B cell (primary cell): ENCODE measurements at regions not wholly inside any gene's neighbourhood (a gene's known extent, or its start where the extent isn't known, plus 50 kb on each side); places are given as distances from the start of the nearest gene placed in this dataset.

Source experiments
- ATAC-seq: fragments of 200-7000 bp; cut with Tn5 transposase; one replicate; pipeline ENCODE4 v1.10.0; 2021; ENCODE audit warnings: low read depth, mild to moderate bottlenecking, moderate number of reproducible peaks, moderate library complexity
- CTCF ChIA-PET: fragments of 350-600 bp; sonication (Branson Sonifier 250); formaldehyde crosslinking; loops from one replicate; lab custom pipeline; 2021; ENCODE audit warnings: antibody characterized with exemption, inconsistent platforms; lab: Charles Lee
- POLR2A ChIA-PET: fragments of 350-600 bp; sonication (Branson Sonifier 250); formaldehyde crosslinking; loops from one replicate; lab custom pipeline; 2021; ENCODE audit warnings: antibody characterized with exemption; lab: Charles Lee
- DNase-seq: peaks from one replicate; pipeline ENCODE4 v3.0.0; 2013
- H2AFZ ChIP-seq: 2 replicates; pipeline ENCODE4 v1.6.1; 2012; ENCODE audit warnings: mild to moderate bottlenecking, low read depth, low read length; ENCODE audit not compliant: insufficient read depth, poor library complexity, severe bottlenecking
- H3K27ac ChIP-seq, 2 donors: 1 replicate in 1 of 2; 2 replicates in 1 of 2; pipeline ENCODE4 v1.5.1; 2012 to 2013; ENCODE audit warnings: low read length in 2 of 2, mild to moderate bottlenecking in 2 of 2, moderate library complexity in 1 of 2
- H3K27me3 ChIP-seq, 4 experiments: fragments of 200-600 bp in 1 of 4; sonication (generic) in 1 of 4; replicated peaks in 1 of 4; 1 replicate in 2 of 4; 2 replicates in 2 of 4; pipeline versions ENCODE4 v1.6.1 to v1.7.0; 2013 to 2016; ENCODE audit warnings: low read length in 3 of 4, mild to moderate bottlenecking in 2 of 4, mixed read lengths in 1 of 4, moderate library complexity in 1 of 4; ENCODE audit not compliant: insufficient read depth in 4 of 4, control insufficient read depth in 3 of 4; ENCODE audit errors: control extremely low read depth in 1 of 4
- H3K36me3 ChIP-seq, 2 experiments: replicated peaks in 1 of 2; 1 replicate in 1 of 2; 2 replicates in 1 of 2; pipeline versions ENCODE4 v1.6.1 to v1.7.1; 2013; ENCODE audit warnings: low read length in 1 of 2; ENCODE audit not compliant: insufficient read depth in 2 of 2, control insufficient read depth in 1 of 2; ENCODE audit errors: control extremely low read depth in 1 of 2, extremely low read depth in 1 of 2
- H3K4me1 ChIP-seq, 2 donors: fragments of 200-600 bp in 1 of 2; sonication (generic) in 1 of 2; 1 replicate in 1 of 2; 2 replicates in 1 of 2; pipeline versions ENCODE4 v1.5.1 to v1.6.1; 2013 to 2017; ENCODE audit warnings: low read length in 2 of 2; ENCODE audit not compliant: control insufficient read depth in 2 of 2, insufficient read depth in 2 of 2
- H3K4me2 ChIP-seq: replicated peaks from 2 replicates; pipeline ENCODE3; 2012; ENCODE audit warnings: mild to moderate bottlenecking, low read depth, low read length; ENCODE audit not compliant: poor library complexity, severe bottlenecking
- H3K4me3 ChIP-seq, 5 experiments: fragments of 200-600 bp in 1 of 5; sonication (generic) in 1 of 5; 1 replicate in 3 of 5; 2 replicates in 2 of 5; pipeline versions ENCODE4 v1.5.1 to v1.7.0; 2011 to 2016; ENCODE audit warnings: low read length in 4 of 5, mild to moderate bottlenecking in 4 of 5, low read depth in 2 of 5, control low read depth in 1 of 5, moderate library complexity in 1 of 5; ENCODE audit not compliant: insufficient read depth in 1 of 5; ENCODE audit errors: control extremely low read depth in 1 of 5, extremely low read depth in 1 of 5
- H3K79me2 ChIP-seq: fragments of 200-600 bp; sonication (generic); one replicate; pipeline ENCODE4 v1.6.0; 2016; ENCODE audit warnings: low read length; ENCODE audit not compliant: control insufficient read depth, insufficient read depth
- H3K9ac ChIP-seq: fragments of 200-600 bp; sonication (generic); 2 replicates; pipeline ENCODE4 v1.6.1; 2017; ENCODE audit warnings: mild to moderate bottlenecking, low read length, moderate library complexity
- H3K9me3 ChIP-seq, 3 donors: one replicate each; pipeline versions ENCODE4 v1.6.1 to v1.7.1; 2013; ENCODE audit warnings: low read length in 2 of 3; ENCODE audit not compliant: control insufficient read depth in 2 of 3, insufficient read depth in 1 of 3; ENCODE audit errors: control extremely low read depth in 1 of 3
- H4K20me1 ChIP-seq: 2 replicates; pipeline ENCODE4 v1.6.0; 2012; ENCODE audit warnings: mild to moderate bottlenecking, low read length; ENCODE audit not compliant: insufficient read depth, control insufficient read depth, poor library complexity, severe bottlenecking
- H3K27ac Mint-ChIP-seq: one replicate; pipeline ENCODE4 v1.8.0; 2021; ENCODE audit warnings: mixed read lengths
- H3K27me3 Mint-ChIP-seq: one replicate; pipeline ENCODE4 v1.8.0; 2021; ENCODE audit warnings: mixed read lengths
- H3K4me1 Mint-ChIP-seq: one replicate; pipeline ENCODE4 v1.8.0; 2021; ENCODE audit warnings: mixed read lengths
- H3K4me3 Mint-ChIP-seq: one replicate; pipeline ENCODE4 v1.8.0; 2021; ENCODE audit warnings: mixed read lengths
- H3K9me3 Mint-ChIP-seq: one replicate; pipeline ENCODE4 v1.8.0; 2022; ENCODE audit warnings: mixed read lengths; ENCODE audit not compliant: insufficient read depth
- CTCF ChIP-seq: fragments of 200-600 bp; IDR thresholded peaks from one replicate; pipeline ENCODE4 v1.8.0; 2022; ENCODE audit warnings: antibody characterized with exemption, mild to moderate bottlenecking
- EZH2 ChIP-seq: IDR thresholded peaks from 2 replicates; pipeline ENCODE4 v1.6.1; 2012; ENCODE audit warnings: borderline replicate concordance, low read depth, mild to moderate bottlenecking, moderate library complexity, low read length; ENCODE audit not compliant: insufficient read depth, poor library complexity, severe bottlenecking
- WGBS: methylation state at CpG from one replicate; pipeline ENCODE4 v1.1.5; 2013; ENCODE audit warnings: missing lambda C conversion rate; ENCODE audit not compliant: insufficient coverage; 5-methylcytosine and 5-hydroxymethylcytosine counted together
- intact Hi-C: fragments of 100-400 bp; cut with micrococcal nuclease; formaldehyde crosslinking; loops from one replicate; pipeline ENCODE4 v1.10.0; 2022

GRCh38 chr7:153507885-153508284 lies 544.3 kb upstream of the DPP6 start:
- Histone ChIP-seq H3K9me3 (peaks cover 0 to 14% (median 0%) of the 10 kb centered on the region in 3 donors), H2AFZ (no peak overlapping the region), H3K79me2 (no peaks in the 10 kb centered on the region), H3K4me2 (no peak overlapping the region), H3K9ac (no peak overlapping the region), H3K36me3 (no peaks in the 10 kb centered on the region), H3K4me3 (no peak overlapping the region), H3K27me3 (no peaks in the 10 kb centered on the region), H3K27ac (no peak overlapping the region), H4K20me1 (no peaks in the 10 kb centered on the region), H3K4me1 (no peaks in the 10 kb centered on the region)
- ATAC-seq: no peak
- no peaks in the 10 kb centered on the region for H3K4me1 Mint-ChIP-seq
- no peak for DNase-seq
- ChIA-PET CTCF (no interaction called here), POLR2A (no interaction called here)
- intact Hi-C loops: no loop called here
- no peaks in the 10 kb centered on the region for H3K9me3 Mint-ChIP-seq
- 86% methylated on average over 3 of the region's 4 CpGs for WGBS
- H3K27me3 Mint-ChIP-seq: no peaks in the 10 kb centered on the region
- H3K27ac Mint-ChIP-seq: no peak overlapping the region
- TF ChIP-seq CTCF: no peak
- no peak for TF ChIP-seq EZH2
- no peak overlapping the region for H3K4me3 Mint-ChIP-seq

- Mint-ChIP-seq H3K27ac (no peak overlapping the region), H3K9me3 (no peaks in the 10 kb centered on the region), H3K4me1 (no peaks in the 10 kb centered on the region), H3K4me3 (no peak overlapping the region), H3K27me3 (no peaks in the 10 kb centered on the region)
- DNase-seq: no peak
- Histone ChIP-seq H3K27me3 (no peaks in the 10 kb centered on the region), H2AFZ (no peak overlapping the region), H3K4me2 (no peak overlapping the region), H3K79me2 (no peaks in the 10 kb centered on the region), H3K4me3 (no peak overlapping the region), H3K36me3 (no peaks in the 10 kb centered on the region), H3K9ac (no peak overlapping the region), H3K27ac (no peak overlapping the region), H4K20me1 (no peaks in the 10 kb centered on the region), H3K9me3 (peaks cover 0 to 4% (median 0%) of the 10 kb centered on the region in 3 donors), H3K4me1 (no peaks in the 10 kb centered on the region)
- intact Hi-C loops: no loop called here
- TF ChIP-seq EZH2: no peak
- no peak for TF ChIP-seq CTCF
- no CpG with 5 or more reads among the region's 3 CpGs for WGBS
- no peak for ATAC-seq
- ChIA-PET POLR2A (no interaction called here), CTCF (no interaction called here)
Measured at GRCh38 chr7:153509768-153510167, 542.4 kb upstream of the DPP6 start.
